H7 (cell line): ENCODE measurements at regions not wholly inside any gene's neighbourhood (a gene's known extent, or its start where the extent isn't known, plus 50 kb on each side); places are given as distances from the start of the nearest gene placed in this dataset.

Experiments
- DNase-seq: peaks from one replicate; pipeline ENCODE4 v3.0.0; 2012
- H3K27me3 ChIP-seq: 2 replicates; pipeline ENCODE4 v1.6.0; 2011; ENCODE audit warnings: mild to moderate bottlenecking, low read length; ENCODE audit not compliant: control insufficient read depth, insufficient read depth
- H3K36me3 ChIP-seq: replicated peaks from 2 replicates; pipeline ENCODE4 v1.5.1; 2011; ENCODE audit warnings: low read length; ENCODE audit not compliant: control insufficient read depth, insufficient read depth
- H3K4me3 ChIP-seq: 2 replicates; pipeline ENCODE4 v1.5.1; 2011; ENCODE audit warnings: low read depth, mild to moderate bottlenecking, control low read depth, low read length, moderate library complexity; ENCODE audit not compliant: insufficient read depth

- no peaks in the 10 kb centered on the region for H3K27me3 ChIP-seq
- no peaks in the 10 kb centered on the region for H3K36me3 ChIP-seq
- no peak overlapping the region for H3K4me3 ChIP-seq
- DNase-seq = no peak
Measured at GRCh38 chr15:39285071-39285470, 295.8 kb upstream of the THBS1 start.

GRCh38 chr15:39285663-39286062 lies 295.2 kb upstream of the THBS1 start:
- no peak for DNase-seq
- no peaks in the 10 kb centered on the region for H3K27me3 ChIP-seq
- no peak overlapping the region for H3K4me3 ChIP-seq
- H3K36me3 ChIP-seq = no peaks in the 10 kb centered on the region

GRCh38 chr15:39286706-39287105 lies 294.2 kb upstream of the THBS1 start:
- H3K4me3 ChIP-seq = no peak overlapping the region
- H3K36me3 ChIP-seq = no peaks in the 10 kb centered on the region
- DNase-seq = no peak
- no peaks in the 10 kb centered on the region for H3K27me3 ChIP-seq

- no peaks in the 10 kb centered on the region for H3K27me3 ChIP-seq
- H3K4me3 ChIP-seq = no peak overlapping the region
- H3K36me3 ChIP-seq = no peaks in the 10 kb centered on the region
- DNase-seq = no peak
Measured at GRCh38 chr15:39287322-39288195, 293.3 kb upstream of the THBS1 start.

- no peak for DNase-seq
- Histone ChIP-seq H3K36me3 (no peaks in the 10 kb centered on the region), H3K4me3 (no peak overlapping the region), H3K27me3 (no peaks in the 10 kb centered on the region)
Measured at GRCh38 chr15:39290711-39291435, 290.0 kb upstream of the THBS1 start.

- DNase-seq = no peak
- H3K36me3 ChIP-seq = no peaks in the 10 kb centered on the region
- H3K27me3 ChIP-seq = no peaks in the 10 kb centered on the region
- no peak overlapping the region for H3K4me3 ChIP-seq
Measured at GRCh38 chr15:39291690-39292089, 289.2 kb upstream of the THBS1 start.

- no peaks in the 10 kb centered on the region for H3K36me3 ChIP-seq
- H3K4me3 ChIP-seq = no peak overlapping the region
- H3K27me3 ChIP-seq = no peaks in the 10 kb centered on the region
- DNase-seq = no peak
Measured at GRCh38 chr15:39296955-39297354, 283.9 kb upstream of the THBS1 start.

- H3K4me3 ChIP-seq = no peak overlapping the region
- H3K36me3 ChIP-seq = no peaks in the 10 kb centered on the region
- DNase-seq = no peak
- no peaks in the 10 kb centered on the region for H3K27me3 ChIP-seq
Measured at GRCh38 chr15:39298271-39298962, 282.5 kb upstream of the THBS1 start.

GRCh38 chr15:39299486-39300267 lies 281.2 kb upstream of the THBS1 start:
- no peak overlapping the region for H3K4me3 ChIP-seq
- no peaks in the 10 kb centered on the region for H3K36me3 ChIP-seq
- no peak for DNase-seq
- no peaks in the 10 kb centered on the region for H3K27me3 ChIP-seq

GRCh38 chr15:39300451-39301153 lies 280.3 kb upstream of the THBS1 start:
- Histone ChIP-seq H3K4me3 (no peak overlapping the region), H3K36me3 (no peaks in the 10 kb centered on the region), H3K27me3 (no peaks in the 10 kb centered on the region)
- DNase-seq = no peak

- no peaks in the 10 kb centered on the region for H3K27me3 ChIP-seq
- DNase-seq = no peak
- no peaks in the 10 kb centered on the region for H3K36me3 ChIP-seq
- no peak overlapping the region for H3K4me3 ChIP-seq
Measured at GRCh38 chr15:39301589-39301999, 279.3 kb upstream of the THBS1 start.

GRCh38 chr15:39302936-39303335 lies 277.9 kb upstream of the THBS1 start:
- DNase-seq = no peak
- Histone ChIP-seq H3K4me3 (no peak overlapping the region), H3K27me3 (no peaks in the 10 kb centered on the region), H3K36me3 (no peaks in the 10 kb centered on the region)

- DNase-seq = no peak
- no peaks in the 10 kb centered on the region for H3K27me3 ChIP-seq
- no peak overlapping the region for H3K4me3 ChIP-seq
- H3K36me3 ChIP-seq = no peaks in the 10 kb centered on the region
Measured at GRCh38 chr15:39304201-39304841, 276.6 kb upstream of the THBS1 start.
